Stomach (tissue), 4 donors: ENCODE measurements at regions not wholly inside any gene's neighbourhood (a gene's known extent, or its start where the extent isn't known, plus 50 kb on each side); places are given as distances from the start of the nearest gene placed in this dataset.

Source experiments
- POLR2A ChIP-seq, 4 donors: fragments of 450-650 bp; IDR thresholded peaks; one replicate each; pipeline ENCODE4 v1.6.1; 2016; ENCODE audit warnings: antibody characterized with exemption in 4 of 4, control low read depth in 2 of 4, mild to moderate bottlenecking in 1 of 4, moderate library complexity in 1 of 4
- POLR2AphosphoS5 ChIP-seq, 3 donors: sonication (generic); formaldehyde crosslinking; IDR thresholded peaks; one replicate each; pipeline ENCODE4 v1.6.1; 2016; ENCODE audit warnings: antibody characterized with exemption in 3 of 3
- TF ChIP-seq, protein P1 (sequence below), 7 experiments: fragments of 450-650 bp in 4 of 7; fragments of 200-600 bp in 3 of 7; sonication (generic) in 3 of 7; IDR thresholded peaks; one replicate each; pipeline ENCODE4 v1.5.1; 2016 to 2019; ENCODE audit warnings: antibody characterized with exemption in 7 of 7, control low read depth in 2 of 7, mild to moderate bottlenecking in 1 of 7

DNA sequence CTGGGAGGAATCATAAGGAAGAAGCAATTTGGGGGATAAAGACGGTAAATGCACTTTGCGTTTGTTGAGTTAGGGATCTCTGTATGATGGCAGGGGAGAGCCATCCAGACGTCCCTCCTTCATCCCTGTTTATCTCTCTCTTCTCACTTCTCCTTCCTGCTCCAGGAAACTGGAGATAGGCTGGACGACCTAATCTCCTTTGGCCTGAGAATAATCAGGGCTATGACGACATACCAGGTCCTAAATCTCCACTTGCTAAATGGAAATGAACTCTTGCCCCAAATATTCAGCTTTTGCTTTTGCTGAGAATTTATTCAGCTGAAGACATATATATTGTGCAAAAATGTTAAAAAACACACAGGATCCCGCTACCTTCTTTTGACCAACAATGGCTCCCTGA lies 182.9 kb upstream of the INHBA start:
- TF ChIP-seq, protein P1, sequence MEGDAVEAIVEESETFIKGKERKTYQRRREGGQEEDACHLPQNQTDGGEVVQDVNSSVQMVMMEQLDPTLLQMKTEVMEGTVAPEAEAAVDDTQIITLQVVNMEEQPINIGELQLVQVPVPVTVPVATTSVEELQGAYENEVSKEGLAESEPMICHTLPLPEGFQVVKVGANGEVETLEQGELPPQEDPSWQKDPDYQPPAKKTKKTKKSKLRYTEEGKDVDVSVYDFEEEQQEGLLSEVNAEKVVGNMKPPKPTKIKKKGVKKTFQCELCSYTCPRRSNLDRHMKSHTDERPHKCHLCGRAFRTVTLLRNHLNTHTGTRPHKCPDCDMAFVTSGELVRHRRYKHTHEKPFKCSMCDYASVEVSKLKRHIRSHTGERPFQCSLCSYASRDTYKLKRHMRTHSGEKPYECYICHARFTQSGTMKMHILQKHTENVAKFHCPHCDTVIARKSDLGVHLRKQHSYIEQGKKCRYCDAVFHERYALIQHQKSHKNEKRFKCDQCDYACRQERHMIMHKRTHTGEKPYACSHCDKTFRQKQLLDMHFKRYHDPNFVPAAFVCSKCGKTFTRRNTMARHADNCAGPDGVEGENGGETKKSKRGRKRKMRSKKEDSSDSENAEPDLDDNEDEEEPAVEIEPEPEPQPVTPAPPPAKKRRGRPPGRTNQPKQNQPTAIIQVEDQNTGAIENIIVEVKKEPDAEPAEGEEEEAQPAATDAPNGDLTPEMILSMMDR (IDR thresholded peaks at IDR 0.05): no peak
- TF ChIP-seq POLR2A (IDR thresholded peaks at IDR 0.05): no peak
- TF ChIP-seq POLR2AphosphoS5 (IDR thresholded peaks at IDR 0.05): no peak
